Cardiac septum (tissue), 1 donor: ENCODE measurements at regions not wholly inside any gene's neighbourhood (a gene's known extent, or its start where the extent isn't known, plus 50 kb on each side); places are given as distances from the start of the nearest gene placed in this dataset.
"Not testable (repeated sequence)": the region's sequence is repeated elsewhere in the genome, so short reads cannot be mapped to it uniquely, and the experiment has no call there.

Experiments
- DNase-seq: peaks from one replicate; pipeline ENCODE4 v3.0.0-alpha.2; 2020; ENCODE audit warnings: low spot score
- intact Hi-C: fragments of 100-400 bp; cut with DNase I; formaldehyde crosslinking; loops from one replicate; pipeline ENCODE4 v1.14.0; 2022
- donor health status: DM: no; HTN: no; CAD: no.

- no peak for DNase-seq
- intact Hi-C loops: no loop called here
Measured at GRCh38 chr3:81217101-81217500, 544.3 kb downstream of the GBE1 start.

GRCh38 chr3:81216192-81216591, 545.3 kb downstream of the GBE1 start:
- intact Hi-C loops: no loop called here
- no peak for DNase-seq

- DNase-seq: no peak
- intact Hi-C loops: no loop called here
Measured at GRCh38 chr3:81214631-81215030, 546.8 kb downstream of the GBE1 start.

GRCh38 chr3:81199587-81199986, 561.9 kb downstream of the GBE1 start:
- intact Hi-C loops: no loop called here
- DNase-seq: no peak

GRCh38 chr3:81198756-81199155, 562.7 kb downstream of the GBE1 start:
- intact Hi-C loops: no loop called here
- no peak for DNase-seq

GRCh38 chr3:81198216-81198615, 563.2 kb downstream of the GBE1 start:
- intact Hi-C loops: no loop called here
- no peak for DNase-seq

- DNase-seq: no peak
- intact Hi-C loops: no loop called here
Measured at GRCh38 chr3:81197386-81197785, 564.1 kb downstream of the GBE1 start.

GRCh38 chr3:81195478-81195877, 566.0 kb downstream of the GBE1 start:
- no peak for DNase-seq
- intact Hi-C loops: no loop called here

GRCh38 chr3:81186412-81186811, 575.0 kb downstream of the GBE1 start:
- intact Hi-C loops: no loop called here
- no peak for DNase-seq

- DNase-seq, intact Hi-C loops: not testable (repeated sequence)
Measured at GRCh38 chr3:81182086-81182875, 579.2 kb downstream of the GBE1 start.

- intact Hi-C loops: no loop called here
- no peak for DNase-seq
Measured at GRCh38 chr3:81173514-81173913, 587.9 kb downstream of the GBE1 start.

- intact Hi-C loops: no loop called here
Measured at GRCh38 chr3:81170298-81170697, 591.1 kb downstream of the GBE1 start.

GRCh38 chr3:81164806-81165205, 596.6 kb downstream of the GBE1 start:
- intact Hi-C loops: no loop called here
- no peak for DNase-seq

More at GRCh38 chr3:81170298-81170697, 591.1 kb downstream of the GBE1 start:
- no peak for DNase-seq

GRCh38 chr3:81161851-81162250, 599.6 kb downstream of the GBE1 start:
- no peak for DNase-seq
- intact Hi-C loops: no loop called here

- no peak for DNase-seq
- intact Hi-C loops: no loop called here
Measured at GRCh38 chr3:81161100-81161499, 600.3 kb downstream of the GBE1 start.

GRCh38 chr3:81154611-81155143, 606.8 kb downstream of the GBE1 start:
- intact Hi-C loops: no loop called here
- DNase-seq: no peak

- no peak for DNase-seq
- intact Hi-C loops: no loop called here
Measured at GRCh38 chr3:81152156-81152555, 609.3 kb downstream of the GBE1 start.

- DNase-seq: no peak
- intact Hi-C loops: no loop called here
Measured at GRCh38 chr3:81132995-81133394, 628.5 kb downstream of the GBE1 start.

- intact Hi-C loops: no loop called here
Measured at GRCh38 chr3:81105789-81106488, 655.5 kb downstream of the GBE1 start.

GRCh38 chr3:81105206-81105605, 656.2 kb downstream of the GBE1 start:
- no peak for DNase-seq
- intact Hi-C loops: no loop called here

More at GRCh38 chr3:81105789-81106488, 655.5 kb downstream of the GBE1 start:
- DNase-seq: no peak

- intact Hi-C loops: no loop called here
- DNase-seq: no peak
Measured at GRCh38 chr3:81097889-81098288, 663.6 kb downstream of the GBE1 start.
